GM19238 (cell line): ENCODE measurements at regions not wholly inside any gene's neighbourhood (a gene's known extent, or its start where the extent isn't known, plus 50 kb on each side); places are given as distances from the start of the nearest gene placed in this dataset.
"Not testable (repeated sequence)": the region's sequence is repeated elsewhere in the genome, so short reads cannot be mapped to it uniquely, and the experiment has no call there.

ENCODE experiments used
- DNase-seq: peaks from one replicate; pipeline ENCODE4 v3.0.0; 2011; ENCODE audit warnings: low spot score; ENCODE audit not compliant: insufficient read length

GRCh38 chr5:165328846-165329245, 1823.4 kb downstream of the MAT2B start:
- no peak for DNase-seq

GRCh38 chr5:165333623-165334022, 1828.2 kb downstream of the MAT2B start:
- no peak for DNase-seq

GRCh38 chr5:165334201-165334600, 1828.8 kb downstream of the MAT2B start:
- no peak for DNase-seq

GRCh38 chr5:165349735-165350134, 1844.3 kb downstream of the MAT2B start:
- no peak for DNase-seq

- DNase-seq: no peak
Observed at GRCh38 chr5:165351342-165351741, 1845.9 kb downstream of the MAT2B start.

- DNase-seq: no peak
Observed at GRCh38 chr5:165360366-165360765, 1854.9 kb downstream of the MAT2B start.

GRCh38 chr5:165360784-165361542, 1855.5 kb downstream of the MAT2B start:
- no peak for DNase-seq

GRCh38 chr5:165370233-165370632, 1864.8 kb downstream of the MAT2B start:
- no peak for DNase-seq

GRCh38 chr5:165370794-165371193, 1865.4 kb downstream of the MAT2B start:
- DNase-seq: no peak

- no peak for DNase-seq
Observed at GRCh38 chr5:165375201-165375600, 1869.8 kb downstream of the MAT2B start.

GRCh38 chr5:165393839-165394238, 1888.4 kb downstream of the MAT2B start:
- no peak for DNase-seq

- DNase-seq: no peak
Observed at GRCh38 chr5:165397516-165397915, 1892.1 kb downstream of the MAT2B start.

GRCh38 chr5:165400086-165400485, 1894.7 kb downstream of the MAT2B start:
- DNase-seq: no peak

GRCh38 chr5:165404917-165405316, 1899.5 kb downstream of the MAT2B start:
- no peak for DNase-seq

- DNase-seq: no peak
Observed at GRCh38 chr5:165405340-165405739, 1899.9 kb downstream of the MAT2B start.

GRCh38 chr5:165407352-165407751, 1901.9 kb downstream of the MAT2B start:
- no peak for DNase-seq

GRCh38 chr5:165410476-165410875, 1905.1 kb downstream of the MAT2B start:
- DNase-seq: no peak

GRCh38 chr5:165411532-165411931, 1906.1 kb downstream of the MAT2B start:
- DNase-seq: not testable (repeated sequence)

GRCh38 chr5:165420493-165420892, 1915.1 kb downstream of the MAT2B start:
- no peak for DNase-seq

GRCh38 chr5:165423697-165424299, 1918.4 kb downstream of the MAT2B start:
- DNase-seq: no peak

- DNase-seq: no peak
Observed at GRCh38 chr5:165425594-165425993, 1920.2 kb downstream of the MAT2B start.

- no peak for DNase-seq
Observed at GRCh38 chr5:165448753-165449152, 1943.3 kb downstream of the MAT2B start.

GRCh38 chr5:165457859-165458481, 1952.6 kb downstream of the MAT2B start:
- no peak for DNase-seq
